Adrenal gland (tissue), 9 donors: ENCODE measurements at regions not wholly inside any gene's neighbourhood (a gene's known extent, or its start where the extent isn't known, plus 50 kb on each side); places are given as distances from the start of the nearest gene placed in this dataset.
A peak's percentile ranks its signal among the peaks of the same experiment; 100 is the strongest.

ENCODE experiments used
- DNase-seq, 7 donors: peaks; one replicate each; pipeline ENCODE4 v3.0.0-alpha.2; 2019 to 2020
- H3K27ac ChIP-seq, 5 donors: fragments of 200-600 bp; sonication (generic) in 4 of 5; 1 replicate in 3 of 5; 2 replicates in 2 of 5; pipeline versions ENCODE4 v1.5.1 to v1.8.0; 2016 to 2020; ENCODE audit warnings: mild to moderate bottlenecking in 1 of 5
- H3K27me3 ChIP-seq: fragments of 200-600 bp; 2 replicates; pipeline ENCODE4 v1.8.0; 2021
- H3K36me3 ChIP-seq, 2 donors: fragments of 200-600 bp; replicated peaks in 1 of 2; 1 replicate in 1 of 2; 2 replicates in 1 of 2; pipeline versions ENCODE4 v1.5.1 to v1.8.0; 2018 to 2022
- H3K4me1 ChIP-seq, 2 donors: fragments of 200-600 bp; replicated peaks in 1 of 2; 1 replicate in 1 of 2; 2 replicates in 1 of 2; pipeline versions ENCODE4 v1.5.1 to v1.8.0; 2018 to 2021
- H3K4me3 ChIP-seq, 4 donors: fragments of 200-600 bp; sonication (generic) in 3 of 4; one replicate each; pipeline ENCODE4 v1.5.1; 2016 to 2018
- H3K9me3 ChIP-seq, 3 donors: fragments of 200-600 bp; sonication (generic) in 1 of 3; replicated peaks in 1 of 3; 1 replicate in 2 of 3; 2 replicates in 1 of 3; pipeline versions ENCODE4 v1.5.1 to v1.8.0; 2016 to 2021
- POLR2A ChIP-seq, 2 donors: fragments of 450-650 bp; IDR thresholded peaks; one replicate each; pipeline ENCODE4 v1.6.1; 2017; ENCODE audit warnings: antibody characterized with exemption in 2 of 2, mild to moderate bottlenecking in 2 of 2, moderate library complexity in 1 of 2
- WGBS, 4 donors: extraction: QIAGEN DNeasy Blood & Tissue Kit in 2 of 4; methylation state at CpG; one replicate each; pipeline versions ENCODE4 v1.1.5 to v1.1.7; 2013 to 2017; 5-methylcytosine and 5-hydroxymethylcytosine counted together
- intact Hi-C, 2 donors: fragments of 100-400 bp; cut with DNase I; formaldehyde crosslinking; loops; one replicate each; pipeline versions ENCODE4 v1.14.1 to v1.15.0; 2022 to 2023
- TF ChIP-seq, protein P1 (sequence below), 6 experiments: fragments of 450-650 bp in 4 of 6; fragments of 200-600 bp in 2 of 6; sonication (generic) in 1 of 6; IDR thresholded peaks; 1 replicate in 5 of 6; 2 replicates in 1 of 6; pipeline versions ENCODE4 v1.5.1 to v1.8.0; 2016 to 2021; ENCODE audit warnings: antibody characterized with exemption in 6 of 6, mild to moderate bottlenecking in 2 of 6, moderate library complexity in 1 of 6
- donor health status: healthy with polysubstance abuse.
- donor health status: Bipolar disorder and iron deficiency.
- donor health status: DM: yes; HTN: yes; CAD: no.
- donor health status: DM: no; HTN: no; CAD: no.
- donor health status: DM: no; HTN: no; CAD: no.

DNA sequence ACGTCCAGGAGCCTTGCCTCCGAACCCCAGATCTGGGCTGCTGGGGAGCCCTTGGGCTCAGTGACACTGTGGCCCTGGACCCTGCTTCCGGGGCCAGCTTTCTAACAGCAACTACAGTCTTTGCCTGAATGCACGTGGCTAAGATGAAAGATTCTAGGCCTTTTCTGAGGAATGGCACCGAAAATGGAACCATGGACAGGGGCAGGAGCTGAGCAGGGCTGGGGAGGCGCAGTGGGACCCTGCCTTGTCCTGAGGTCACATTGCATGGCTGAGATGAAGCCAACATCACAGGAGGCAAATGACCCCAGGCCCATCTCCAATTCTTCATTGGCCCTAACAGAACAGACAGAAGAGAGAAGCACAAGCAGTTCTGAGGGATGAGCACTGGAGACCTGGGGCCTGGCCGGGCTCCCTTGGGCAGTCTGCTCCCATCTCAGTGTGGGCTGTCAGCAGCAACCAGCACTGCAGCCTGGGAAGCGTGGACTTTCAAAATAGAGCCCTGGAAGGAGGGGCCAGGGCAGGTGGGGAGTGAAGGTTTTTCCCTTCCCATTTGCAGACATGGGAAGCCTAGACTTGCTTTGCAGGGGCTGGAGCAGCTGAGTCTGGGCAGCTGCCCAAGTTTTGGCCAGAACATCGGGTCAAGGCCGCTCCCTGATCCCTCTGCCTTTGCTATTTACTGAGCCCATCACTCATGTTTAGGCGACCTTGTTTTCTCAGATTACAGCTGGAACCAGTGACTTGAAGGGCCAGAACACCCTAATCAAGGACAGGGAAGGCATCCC lies 114.4 kb upstream of the TCERG1L start:
- intact Hi-C loops = no loop called here
- peak overlapping the region in 2 of 5 donors; percentile 52 to 82 for H3K27ac ChIP-seq
- peak; percentile 52 to 87 (median 79) for DNase-seq

DNA sequence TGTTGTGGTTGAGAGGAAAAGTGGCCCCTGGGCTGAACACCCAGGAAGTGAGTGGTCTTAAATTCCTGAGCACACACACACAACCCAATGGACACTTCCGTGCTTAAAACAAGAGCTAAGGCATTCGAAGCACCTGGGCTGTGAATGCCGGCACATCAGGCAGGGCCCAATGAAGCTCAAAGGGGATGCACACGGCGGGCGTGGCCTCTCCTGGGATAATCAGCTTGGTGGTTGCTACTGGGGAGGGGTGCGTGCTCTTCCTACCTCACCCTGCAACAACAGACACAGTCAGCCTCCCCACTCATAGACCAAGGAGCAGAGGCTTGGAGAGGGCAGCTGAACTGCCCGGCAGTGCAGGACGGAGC lies 115.0 kb upstream of the TCERG1L start:
- TF ChIP-seq POLR2A (IDR thresholded peaks at IDR 0.05) = no peak
- TF ChIP-seq, protein P1, sequence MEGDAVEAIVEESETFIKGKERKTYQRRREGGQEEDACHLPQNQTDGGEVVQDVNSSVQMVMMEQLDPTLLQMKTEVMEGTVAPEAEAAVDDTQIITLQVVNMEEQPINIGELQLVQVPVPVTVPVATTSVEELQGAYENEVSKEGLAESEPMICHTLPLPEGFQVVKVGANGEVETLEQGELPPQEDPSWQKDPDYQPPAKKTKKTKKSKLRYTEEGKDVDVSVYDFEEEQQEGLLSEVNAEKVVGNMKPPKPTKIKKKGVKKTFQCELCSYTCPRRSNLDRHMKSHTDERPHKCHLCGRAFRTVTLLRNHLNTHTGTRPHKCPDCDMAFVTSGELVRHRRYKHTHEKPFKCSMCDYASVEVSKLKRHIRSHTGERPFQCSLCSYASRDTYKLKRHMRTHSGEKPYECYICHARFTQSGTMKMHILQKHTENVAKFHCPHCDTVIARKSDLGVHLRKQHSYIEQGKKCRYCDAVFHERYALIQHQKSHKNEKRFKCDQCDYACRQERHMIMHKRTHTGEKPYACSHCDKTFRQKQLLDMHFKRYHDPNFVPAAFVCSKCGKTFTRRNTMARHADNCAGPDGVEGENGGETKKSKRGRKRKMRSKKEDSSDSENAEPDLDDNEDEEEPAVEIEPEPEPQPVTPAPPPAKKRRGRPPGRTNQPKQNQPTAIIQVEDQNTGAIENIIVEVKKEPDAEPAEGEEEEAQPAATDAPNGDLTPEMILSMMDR (IDR thresholded peaks at IDR 0.05) = no peak
- Histone ChIP-seq H3K4me3 (no peak overlapping the region), H3K4me1 (peaks cover 16 to 24% of the 10 kb centered on the region in 2 donors), H3K36me3 (no peaks in the 10 kb centered on the region), H3K27me3 (no peaks in the 10 kb centered on the region), H3K27ac (peak overlapping the region in 4 of 5 donors; percentile 35 to 82 (median 54)), H3K9me3 (no peaks in the 10 kb centered on the region)
- 7 to 57% (median 54%) methylated on average over 2 to 9 of the region's 9 CpGs for WGBS, 4 donors
- DNase-seq = no peak
- intact Hi-C loops = no loop called here

More for the DNA sequence above, 114.4 kb upstream of the TCERG1L start:
- WGBS, 4 donors = 46 to 59% (median 57%) methylated on average over 7 to 11 of the region's 11 CpGs
- H3K36me3 ChIP-seq = no peaks in the 10 kb centered on the region
- no peak overlapping the region for H3K4me3 ChIP-seq
- H3K4me1 ChIP-seq = peaks cover 16 to 24% of the 10 kb centered on the region in 2 donors
- TF ChIP-seq POLR2A (IDR thresholded peaks at IDR 0.05) = no peak
- TF ChIP-seq, protein P1 (IDR thresholded peaks at IDR 0.05) = no peak
- no peaks in the 10 kb centered on the region for H3K27me3 ChIP-seq
- no peaks in the 10 kb centered on the region for H3K9me3 ChIP-seq

DNA sequence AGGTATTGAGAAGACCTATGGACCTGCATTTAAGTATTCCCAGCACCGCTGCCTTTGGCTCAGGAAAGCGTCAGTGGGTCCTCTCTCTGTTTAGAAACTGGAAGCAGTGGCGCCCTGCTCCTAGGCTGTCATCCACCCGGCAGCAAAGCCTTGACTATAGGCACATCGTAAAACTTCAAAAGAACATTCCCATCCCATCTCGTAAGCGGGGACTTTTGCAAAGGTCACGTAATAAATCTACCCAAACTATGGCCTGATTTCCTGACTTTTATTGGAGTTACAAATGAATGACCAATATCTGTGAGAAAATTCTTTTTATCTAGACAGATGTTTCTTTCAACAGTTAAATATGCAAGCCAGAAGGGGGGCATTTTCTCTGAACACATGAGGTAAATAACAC lies 115.8 kb upstream of the TCERG1L start:
- intact Hi-C loops = no loop called here
- Histone ChIP-seq H3K27me3 (no peaks in the 10 kb centered on the region), H3K4me3 (no peak overlapping the region), H3K36me3 (no peaks in the 10 kb centered on the region), H3K9me3 (no peaks in the 10 kb centered on the region), H3K4me1 (peaks cover 16 to 24% of the 10 kb centered on the region in 2 donors), H3K27ac (peak overlapping the region in 4 of 5 donors; percentile 35 to 82 (median 54))
- WGBS, 4 donors = 11 to 18% (median 13%) methylated on average over 8 of the region's 8 CpGs
- TF ChIP-seq, protein P1 (IDR thresholded peaks at IDR 0.05) = no peak
- TF ChIP-seq POLR2A (IDR thresholded peaks at IDR 0.05) = no peak
- peak in 2 of 7 donors; percentile 30 to 47 for DNase-seq

DNA sequence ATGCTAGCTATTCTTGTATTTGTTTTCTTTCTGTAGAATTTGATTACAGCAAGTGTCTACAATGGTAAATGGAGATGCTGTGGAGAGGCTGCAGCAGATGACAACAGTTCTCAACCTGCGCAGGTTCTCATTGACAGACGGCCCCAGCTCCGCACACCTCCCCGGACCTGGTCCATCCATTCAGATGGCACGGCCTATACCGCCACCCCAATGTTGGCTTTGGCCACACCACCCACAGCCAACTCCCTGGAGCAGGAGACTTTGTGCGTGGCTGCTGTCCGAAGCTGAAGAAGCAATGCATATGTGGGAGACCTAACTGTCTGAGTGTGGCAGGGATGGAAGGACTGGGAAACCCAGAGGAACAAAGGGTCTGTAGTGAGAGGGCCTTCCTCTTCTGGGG lies 116.4 kb upstream of the TCERG1L start:
- peak overlapping the region in 1 of 5 donors; percentile 82 for H3K27ac ChIP-seq
- no peak for DNase-seq
- no peaks in the 10 kb centered on the region for H3K27me3 ChIP-seq

More for the DNA sequence above, 116.4 kb upstream of the TCERG1L start:
- TF ChIP-seq, protein P1 (IDR thresholded peaks at IDR 0.05) = no peak
- TF ChIP-seq POLR2A (IDR thresholded peaks at IDR 0.05) = no peak
- Histone ChIP-seq H3K4me1 (peaks cover 16 to 24% of the 10 kb centered on the region in 2 donors), H3K4me3 (no peak overlapping the region), H3K9me3 (no peaks in the 10 kb centered on the region), H3K36me3 (no peaks in the 10 kb centered on the region)
- WGBS, 4 donors = 94 to 97% (median 96%) methylated on average over 8 of the region's 8 CpGs
- intact Hi-C loops = no loop called here
